Ovary (tissue), 7 donors: ENCODE measurements at regions not wholly inside any gene's neighbourhood (a gene's known extent, or its start where the extent isn't known, plus 50 kb on each side); places are given as distances from the start of the nearest gene placed in this dataset.
A peak's percentile ranks its signal among the peaks of the same experiment; 100 is the strongest.

Experiments
- DNase-seq, 5 donors: peaks; one replicate each; pipeline ENCODE4 v3.0.0-alpha.2; 2019 to 2020
- H3K27ac ChIP-seq, 2 donors: fragments of 200-600 bp; one replicate each; pipeline versions ENCODE4 v1.5.1 to v1.8.0; 2019 to 2022
- H3K27me3 ChIP-seq: fragments of 200-600 bp; one replicate; pipeline ENCODE4 v1.8.0; 2022
- H3K36me3 ChIP-seq: fragments of 200-600 bp; sonication (generic); one replicate; pipeline ENCODE4 v1.5.1; 2019
- H3K4me1 ChIP-seq: one replicate; pipeline ENCODE4 v1.8.1; 2013; ENCODE audit warnings: mild to moderate bottlenecking, moderate library complexity; ENCODE audit not compliant: insufficient read depth
- H3K4me3 ChIP-seq: fragments of 200-600 bp; sonication (generic); one replicate; pipeline ENCODE4 v1.5.1; 2017
- H3K9me3 ChIP-seq, 2 donors: fragments of 200-600 bp in 1 of 2; sonication (generic) in 1 of 2; one replicate each; pipeline versions ENCODE4 v1.5.1 to v1.8.1; 2013 to 2019; ENCODE audit warnings: mild to moderate bottlenecking in 1 of 2, moderate library complexity in 1 of 2
- EP300 ChIP-seq: sonication (generic); formaldehyde crosslinking; IDR thresholded peaks from one replicate; pipeline ENCODE4 v1.6.1; 2017; ENCODE audit warnings: antibody characterized with exemption
- POLR2A ChIP-seq: fragments of 450-650 bp; IDR thresholded peaks from one replicate; pipeline ENCODE4 v1.6.1; 2017; ENCODE audit warnings: antibody characterized with exemption, mild to moderate bottlenecking, moderate library complexity
- WGBS, 3 donors: extraction: QIAGEN DNeasy Blood & Tissue Kit in 1 of 3; methylation state at CpG; one replicate each; pipeline versions ENCODE4 v1.1.5 to v1.1.7; 2013 to 2017; 5-methylcytosine and 5-hydroxymethylcytosine counted together
- intact Hi-C, 4 donors: fragments of 100-400 bp; cut with DNase I; formaldehyde crosslinking; loops; one replicate each; pipeline versions ENCODE4 v1.11.0 to v1.15.1; 2022 to 2023
- TF ChIP-seq, protein P1 (sequence below), 3 donors: fragments of 450-650 bp in 2 of 3; fragments of 200-600 bp in 1 of 3; IDR thresholded peaks; one replicate each; pipeline versions ENCODE4 v1.5.1 to v1.8.0; 2016 to 2022; ENCODE audit warnings: antibody characterized with exemption in 3 of 3, mild to moderate bottlenecking in 1 of 3
- donor health status: DM: no; HTN: no; CAD: no; lungs with moderate emphysema.
- donor health status: DM: no; HTN: no; CAD: no.
- donor health status: Bipolar disorder and iron deficiency.
- donor health status: DM: no; HTN: no; CAD: no.
- donor health status: DM: yes; HTN: yes; CAD: no.

DNA sequence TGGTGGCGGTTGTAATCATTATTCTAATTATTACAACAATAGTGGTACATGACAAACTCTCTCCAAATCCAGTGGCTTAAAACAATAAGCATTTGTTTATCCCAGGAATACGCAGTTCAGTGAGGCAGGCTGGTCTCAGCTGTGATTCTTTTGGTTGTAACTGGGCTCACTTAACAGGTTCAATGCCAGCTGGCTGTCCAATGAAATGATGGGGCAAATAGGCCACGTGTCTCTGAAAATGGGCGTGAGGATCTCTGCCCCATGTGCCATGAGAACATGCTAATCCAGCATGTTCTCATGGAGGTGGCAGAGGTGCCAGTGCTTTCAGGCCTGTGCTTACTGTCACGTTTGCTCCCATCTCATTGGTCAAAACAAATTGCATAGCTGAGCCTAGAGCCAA is 73.1 kb upstream of the CLMN start:
- 76 to 81% (median 79%) methylated on average over 5 of the region's 5 CpGs for WGBS, 3 donors
- no peak overlapping the region for H3K4me3 ChIP-seq
- no peaks in the 10 kb centered on the region for H3K9me3 ChIP-seq
- intact Hi-C loops: no loop called here
- no peaks in the 10 kb centered on the region for H3K4me1 ChIP-seq
- H3K27ac ChIP-seq: no peak overlapping the region
- no peaks in the 10 kb centered on the region for H3K36me3 ChIP-seq
- TF ChIP-seq POLR2A (no peak), EP300 (no peak)
- TF ChIP-seq, protein P1, sequence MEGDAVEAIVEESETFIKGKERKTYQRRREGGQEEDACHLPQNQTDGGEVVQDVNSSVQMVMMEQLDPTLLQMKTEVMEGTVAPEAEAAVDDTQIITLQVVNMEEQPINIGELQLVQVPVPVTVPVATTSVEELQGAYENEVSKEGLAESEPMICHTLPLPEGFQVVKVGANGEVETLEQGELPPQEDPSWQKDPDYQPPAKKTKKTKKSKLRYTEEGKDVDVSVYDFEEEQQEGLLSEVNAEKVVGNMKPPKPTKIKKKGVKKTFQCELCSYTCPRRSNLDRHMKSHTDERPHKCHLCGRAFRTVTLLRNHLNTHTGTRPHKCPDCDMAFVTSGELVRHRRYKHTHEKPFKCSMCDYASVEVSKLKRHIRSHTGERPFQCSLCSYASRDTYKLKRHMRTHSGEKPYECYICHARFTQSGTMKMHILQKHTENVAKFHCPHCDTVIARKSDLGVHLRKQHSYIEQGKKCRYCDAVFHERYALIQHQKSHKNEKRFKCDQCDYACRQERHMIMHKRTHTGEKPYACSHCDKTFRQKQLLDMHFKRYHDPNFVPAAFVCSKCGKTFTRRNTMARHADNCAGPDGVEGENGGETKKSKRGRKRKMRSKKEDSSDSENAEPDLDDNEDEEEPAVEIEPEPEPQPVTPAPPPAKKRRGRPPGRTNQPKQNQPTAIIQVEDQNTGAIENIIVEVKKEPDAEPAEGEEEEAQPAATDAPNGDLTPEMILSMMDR (IDR thresholded peaks at IDR 0.05): no peak
- no peak for DNase-seq
- no peaks in the 10 kb centered on the region for H3K27me3 ChIP-seq

DNA sequence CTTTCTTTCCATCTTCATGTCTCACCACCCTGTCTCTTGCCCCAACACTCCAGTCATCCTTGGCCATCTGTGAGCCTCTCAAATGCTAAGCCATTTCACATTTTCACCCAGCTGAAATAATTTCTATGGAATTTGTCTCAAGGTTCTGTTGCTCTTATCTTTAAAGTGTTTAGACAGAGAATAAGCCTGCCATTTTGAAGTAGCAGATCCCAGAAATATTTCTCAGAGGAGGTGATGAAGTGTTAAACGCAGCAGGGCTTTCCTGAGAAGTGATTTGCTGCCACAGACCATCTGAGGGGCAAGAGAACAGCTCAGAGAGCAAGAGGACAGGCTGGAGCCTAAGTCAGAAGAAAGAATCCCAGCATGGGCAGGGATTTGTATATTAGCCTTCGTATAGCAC is 71.6 kb upstream of the CLMN start:
- Histone ChIP-seq H3K36me3 (no peaks in the 10 kb centered on the region), H3K27me3 (no peaks in the 10 kb centered on the region), H3K9me3 (no peaks in the 10 kb centered on the region), H3K27ac (no peak overlapping the region), H3K4me3 (no peak overlapping the region), H3K4me1 (no peaks in the 10 kb centered on the region)
- intact Hi-C loops: no loop called here
- no peak for DNase-seq
- WGBS, 3 donors: 45 to 61% (median 47%) methylated on average over 2 of the region's 2 CpGs
- TF ChIP-seq, protein P1 (IDR thresholded peaks at IDR 0.05): no peak
- TF ChIP-seq POLR2A (no peak), EP300 (no peak)

DNA sequence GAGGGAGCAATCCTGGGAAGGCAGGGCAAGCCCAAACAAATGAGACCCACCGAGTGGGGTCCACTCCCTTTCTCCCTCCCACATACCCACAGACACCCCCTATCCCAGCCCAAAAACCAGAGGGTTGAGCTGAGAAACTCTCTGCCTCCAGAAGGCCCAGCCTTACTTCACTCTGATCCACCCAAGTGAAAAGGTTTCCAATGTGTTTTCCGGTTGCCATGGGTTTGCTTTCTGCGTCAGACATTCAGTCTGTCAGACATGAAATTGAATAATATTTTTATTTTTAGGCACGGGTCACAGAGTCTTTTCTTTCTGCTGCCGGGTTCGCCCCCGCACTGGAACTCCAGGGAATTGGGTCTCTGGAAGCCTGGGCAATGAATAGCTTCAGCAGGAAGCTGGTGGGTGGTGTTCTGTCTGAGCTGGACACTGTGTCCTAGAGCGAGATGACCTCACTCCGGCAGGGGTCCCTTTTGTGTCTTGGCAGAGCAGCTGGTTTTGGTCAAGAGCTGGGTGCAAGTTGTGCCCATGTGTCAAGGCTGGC is 69.8 kb upstream of the CLMN start:
- H3K9me3 ChIP-seq: no peaks in the 10 kb centered on the region
- H3K27me3 ChIP-seq: no peaks in the 10 kb centered on the region
- DNase-seq: peak in 1 of 5 donors; percentile 25
- H3K36me3 ChIP-seq: no peaks in the 10 kb centered on the region
- H3K4me1 ChIP-seq: no peaks in the 10 kb centered on the region
- 65% methylated on average over 9 of the region's 9 CpGs for WGBS, 3 donors
- TF ChIP-seq POLR2A (no peak), EP300 (peak; percentile 60)
- TF ChIP-seq, protein P1 (IDR thresholded peaks at IDR 0.05): no peak
- H3K27ac ChIP-seq: no peak overlapping the region
- H3K4me3 ChIP-seq: no peak overlapping the region
- intact Hi-C loops: loop anchor here in 1 of 4 donors (5.0 kb wide), 1 partner anchor 1443 kb away; no protein-coding TSS in a partner anchor

DNA sequence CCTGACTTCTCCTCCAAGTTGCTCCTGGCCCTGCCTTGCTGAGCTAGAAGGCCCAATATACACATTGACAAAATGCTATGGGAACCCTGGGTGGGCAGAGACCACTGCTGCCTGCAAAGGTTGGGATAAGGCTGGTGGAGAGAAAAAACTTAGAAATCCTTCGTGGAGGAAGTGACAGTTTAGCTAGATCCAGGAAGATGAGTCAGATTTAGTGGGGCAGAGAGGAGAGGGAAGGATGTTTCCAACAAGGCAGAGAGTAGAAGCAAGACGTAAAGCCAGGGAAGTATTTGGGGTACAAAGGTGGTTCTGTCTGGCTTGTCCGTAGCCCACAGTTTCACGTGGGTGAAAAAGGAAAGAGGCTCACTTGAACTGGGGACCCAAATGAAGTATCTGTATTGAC is 69.0 kb upstream of the CLMN start:
- 75 to 79% (median 77%) methylated on average over 4 of the region's 4 CpGs for WGBS, 3 donors
- H3K9me3 ChIP-seq: no peaks in the 10 kb centered on the region
- H3K4me1 ChIP-seq: no peaks in the 10 kb centered on the region
- H3K27me3 ChIP-seq: no peaks in the 10 kb centered on the region
- no peak overlapping the region for H3K4me3 ChIP-seq
- H3K27ac ChIP-seq: no peak overlapping the region
- intact Hi-C loops: loop anchor here in 1 of 4 donors (5.0 kb wide), 1 partner anchor 1444 kb away; no protein-coding TSS in a partner anchor
- no peaks in the 10 kb centered on the region for H3K36me3 ChIP-seq
- TF ChIP-seq POLR2A: no peak
- TF ChIP-seq, protein P1 (IDR thresholded peaks at IDR 0.05): no peak
- no peak for TF ChIP-seq EP300
- no peak for DNase-seq
